OCI-LY7 (cell line): ENCODE measurements at regions not wholly inside any gene's neighbourhood (a gene's known extent, or its start where the extent isn't known, plus 50 kb on each side); places are given as distances from the start of the nearest gene placed in this dataset.

ENCODE experiments used
- BruUV-seq: library from RNA; stranded (reverse); fragments of 400-500 nt; replicated peaks from 2 replicates; lab custom pipeline; 2021; lab: Mats Ljungman, UMichigan
- CTCF ChIA-PET: fragments of 300-600 bp; sonication (Branson Sonifier 250); formaldehyde crosslinking; loops from one replicate; lab custom pipeline; 2022; ENCODE audit warnings: antibody characterized with exemption; ENCODE audit not compliant: unreplicated experiment; lab: Charles Lee
- POLR2A ChIA-PET: fragments of 300-600 bp; sonication (Branson Sonifier 250); formaldehyde crosslinking; loops from one replicate; lab custom pipeline; 2022; ENCODE audit warnings: antibody characterized with exemption; lab: Charles Lee
- DNase-seq: peaks from one replicate; pipeline ENCODE4 v3.0.0-alpha.2; 2015; ENCODE audit warnings: low spot score
- H2AFZ ChIP-seq: fragments of 200-600 bp; sonication (generic), shearing (Covaris generic); 2 replicates; pipeline ENCODE4 v1.6.1; 2014; ENCODE audit warnings: mild to moderate bottlenecking, antibody characterized with exemption, low read length, moderate library complexity
- H3K27ac ChIP-seq: fragments of 200-600 bp; sonication (generic); 2 replicates; pipeline ENCODE4 v1.5.1; 2014; ENCODE audit warnings: mixed run types, low read depth, mild to moderate bottlenecking, moderate library complexity, low read length, inconsistent platforms; ENCODE audit not compliant: poor library complexity, severe bottlenecking
- H3K36me3 ChIP-seq: fragments of 200-600 bp; sonication (generic); 2 replicates; pipeline ENCODE4 v1.6.1; 2014; ENCODE audit warnings: mild to moderate bottlenecking, antibody characterized with exemption, low read length, moderate library complexity, mixed read lengths; ENCODE audit not compliant: insufficient read depth
- H3K4me1 ChIP-seq: fragments of 200-600 bp; sonication (generic); 2 replicates; pipeline ENCODE4 v1.5.1; 2014; ENCODE audit warnings: mild to moderate bottlenecking, low read length; ENCODE audit not compliant: insufficient read depth, poor library complexity, severe bottlenecking
- H3K4me2 ChIP-seq: fragments of 200-600 bp; sonication (generic); 2 replicates; pipeline ENCODE4 v1.6.1; 2014; ENCODE audit warnings: mild to moderate bottlenecking, low read length
- H3K4me3 ChIP-seq: fragments of 200-600 bp; sonication (generic); 2 replicates; pipeline ENCODE4 v1.5.1; 2014; ENCODE audit warnings: mild to moderate bottlenecking, low read depth, low read length; ENCODE audit not compliant: poor library complexity, severe bottlenecking
- H3K79me2 ChIP-seq: fragments of 200-600 bp; sonication (generic); 2 replicates; pipeline ENCODE4 v1.6.1; 2016; ENCODE audit warnings: low read depth, mild to moderate bottlenecking, low read length, moderate library complexity, mixed read lengths; ENCODE audit not compliant: insufficient read depth
- H3K9me2 ChIP-seq: fragments of 200-600 bp; sonication (generic); 2 replicates; pipeline ENCODE4 v1.6.1; 2016; ENCODE audit warnings: mild to moderate bottlenecking, low read length, mixed read lengths; ENCODE audit not compliant: insufficient read depth
- H3K9me3 ChIP-seq: fragments of 200-600 bp; sonication (generic); 2 replicates; pipeline ENCODE4 v1.6.1; 2014; ENCODE audit warnings: mild to moderate bottlenecking, mixed run types, low read length, mixed read lengths
- H4K20me1 ChIP-seq: fragments of 200-600 bp; sonication (generic); 2 replicates; pipeline ENCODE4 v1.6.1; 2014; ENCODE audit warnings: mild to moderate bottlenecking, antibody characterized with exemption, low read length, moderate library complexity, mixed read lengths; ENCODE audit not compliant: insufficient read depth
- EZH2phosphoT487 ChIP-seq: fragments of 200-600 bp; sonication (generic); IDR thresholded peaks from 2 replicates; pipeline ENCODE4 v1.6.1; 2018; ENCODE audit warnings: low read depth, borderline replicate concordance, mild to moderate bottlenecking, mixed run types, antibody characterized with exemption, low read length, moderate library complexity, mixed read lengths
- intact Hi-C: fragments of 100-400 bp; cut with micrococcal nuclease; formaldehyde crosslinking; loops from one replicate; pipeline ENCODE4 v1.10.0; 2022; ENCODE audit not compliant: unreplicated experiment
- TF ChIP-seq, protein P1 (sequence below): fragments of 200-600 bp; sonication (generic); conservative IDR thresholded peaks from 2 replicates; pipeline ENCODE4 v1.5.1; 2014; ENCODE audit warnings: mild to moderate bottlenecking, antibody characterized with exemption, low read length, moderate library complexity, mixed read lengths

DNA sequence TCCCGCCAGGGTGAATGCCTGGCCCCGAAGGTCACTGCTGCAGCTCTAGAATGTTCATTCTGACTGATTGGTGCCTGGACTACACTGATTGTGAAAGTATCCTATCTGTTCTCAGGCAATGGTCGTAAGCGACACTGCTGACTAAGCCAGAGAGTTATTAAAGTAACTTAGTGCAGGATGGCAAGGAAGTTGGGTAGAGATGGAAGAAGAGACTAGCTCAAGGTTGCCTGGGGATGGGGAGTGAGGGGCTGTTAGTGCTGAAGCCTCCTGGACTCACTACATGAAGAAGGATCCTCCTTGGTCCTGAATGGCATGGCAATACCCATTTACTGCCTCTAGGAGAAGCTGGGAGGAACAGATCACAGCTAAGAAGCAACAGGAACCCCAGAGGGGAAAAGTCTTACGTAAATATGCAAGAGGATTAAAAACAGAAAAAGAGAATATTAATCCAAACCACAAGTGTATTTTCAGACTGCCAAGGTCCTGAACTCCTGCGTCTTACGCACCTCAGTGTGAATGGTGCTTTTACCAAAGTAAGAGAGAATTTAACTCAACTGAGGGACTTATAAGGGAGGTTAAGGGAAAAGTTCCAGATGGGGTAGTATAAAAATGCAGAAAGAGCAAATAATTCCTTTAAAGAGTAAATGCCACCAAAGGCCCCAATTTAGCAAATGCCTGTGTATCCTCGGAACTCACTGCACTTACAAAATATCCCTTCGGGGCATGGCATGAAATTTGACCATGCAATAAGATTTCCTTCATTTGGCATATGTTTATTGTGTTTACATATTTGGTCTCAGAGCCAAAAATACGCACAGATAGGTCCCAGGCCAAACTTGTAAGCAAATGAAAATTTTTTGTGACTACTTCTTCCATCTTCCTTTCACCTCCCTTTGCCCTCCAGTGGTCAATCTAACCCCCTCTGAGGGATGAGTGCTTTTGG lies 64.0 kb upstream of the DGKG start:
- POLR2A ChIA-PET, result no interaction called here
- Histone ChIP-seq H3K9me2 (no peaks in the 10 kb centered on the region), H3K9me3 (no peaks in the 10 kb centered on the region), H3K4me1 (no peaks in the 10 kb centered on the region), H3K27ac (no peak overlapping the region), H3K4me2 (no peak overlapping the region), H2AFZ (no peak overlapping the region), H4K20me1 (no peaks in the 10 kb centered on the region), H3K4me3 (no peak overlapping the region), H3K36me3 (no peaks in the 10 kb centered on the region), H3K79me2 (no peaks in the 10 kb centered on the region)
- DNase-seq, result no peak
- no TSS peak for BruUV-seq
- intact Hi-C loops, result no loop called here
- CTCF ChIA-PET, result no interaction called here
- TF ChIP-seq, protein P1, sequence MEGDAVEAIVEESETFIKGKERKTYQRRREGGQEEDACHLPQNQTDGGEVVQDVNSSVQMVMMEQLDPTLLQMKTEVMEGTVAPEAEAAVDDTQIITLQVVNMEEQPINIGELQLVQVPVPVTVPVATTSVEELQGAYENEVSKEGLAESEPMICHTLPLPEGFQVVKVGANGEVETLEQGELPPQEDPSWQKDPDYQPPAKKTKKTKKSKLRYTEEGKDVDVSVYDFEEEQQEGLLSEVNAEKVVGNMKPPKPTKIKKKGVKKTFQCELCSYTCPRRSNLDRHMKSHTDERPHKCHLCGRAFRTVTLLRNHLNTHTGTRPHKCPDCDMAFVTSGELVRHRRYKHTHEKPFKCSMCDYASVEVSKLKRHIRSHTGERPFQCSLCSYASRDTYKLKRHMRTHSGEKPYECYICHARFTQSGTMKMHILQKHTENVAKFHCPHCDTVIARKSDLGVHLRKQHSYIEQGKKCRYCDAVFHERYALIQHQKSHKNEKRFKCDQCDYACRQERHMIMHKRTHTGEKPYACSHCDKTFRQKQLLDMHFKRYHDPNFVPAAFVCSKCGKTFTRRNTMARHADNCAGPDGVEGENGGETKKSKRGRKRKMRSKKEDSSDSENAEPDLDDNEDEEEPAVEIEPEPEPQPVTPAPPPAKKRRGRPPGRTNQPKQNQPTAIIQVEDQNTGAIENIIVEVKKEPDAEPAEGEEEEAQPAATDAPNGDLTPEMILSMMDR, result peak; percentile 37; the same call in 1 of the 2 replicates
- TF ChIP-seq EZH2phosphoT487, result no peak

DNA sequence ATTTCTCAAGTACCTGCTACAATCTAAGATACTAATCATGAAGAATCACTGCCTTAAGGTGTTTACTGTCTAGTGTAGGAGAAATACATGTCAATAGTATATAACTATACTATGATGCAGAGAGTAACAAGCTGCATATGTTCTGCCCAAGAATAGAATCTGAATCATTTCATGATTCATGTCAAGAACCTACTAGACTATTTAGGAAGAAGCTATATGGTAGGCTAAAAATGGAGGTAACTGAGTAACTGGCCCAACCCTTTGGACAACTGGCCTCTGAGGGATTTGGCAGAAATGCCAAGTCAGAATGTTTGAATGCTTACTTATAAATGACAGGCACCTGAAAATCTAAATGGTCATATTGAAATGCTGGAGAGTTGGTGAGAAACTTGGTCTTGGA lies 59.9 kb upstream of the DGKG start:
- H3K79me2 ChIP-seq, result no peaks in the 10 kb centered on the region
- POLR2A ChIA-PET, result interaction anchor here (0.7 to 1.1 kb wide), 2 partner anchors 56 to 106 kb away, joined by 3 read pairs; no protein-coding TSS in a partner anchor

More for the DNA sequence above, 59.9 kb upstream of the DGKG start:
- no peaks in the 10 kb centered on the region for H3K4me1 ChIP-seq
- CTCF ChIA-PET, result no interaction called here
- H4K20me1 ChIP-seq, result no peaks in the 10 kb centered on the region
- no peaks in the 10 kb centered on the region for H3K9me3 ChIP-seq
- no peak for TF ChIP-seq EZH2phosphoT487
- TF ChIP-seq, protein P1, result no peak
- H3K27ac ChIP-seq, result no peak overlapping the region
- no peak overlapping the region for H2AFZ ChIP-seq
- no peak overlapping the region for H3K4me2 ChIP-seq
- intact Hi-C loops, result no loop called here
- no peak overlapping the region for H3K4me3 ChIP-seq
- H3K9me2 ChIP-seq, result no peaks in the 10 kb centered on the region
- BruUV-seq, result no TSS peak
- DNase-seq, result no peak
- no peaks in the 10 kb centered on the region for H3K36me3 ChIP-seq
